ENCODE measurements at regions not wholly inside any gene's neighbourhood (a gene's known extent, or its start where the extent isn't known, plus 50 kb on each side); places are given as distances from the start of the nearest gene placed in this dataset.

GRCh38 chr2:226609366-226609765 is 190.3 kb downstream of the IRS1 start:
- Histone ChIP-seq H3K27ac (ENCODE audit: extremely low read depth, low read depth, low read length) (no peak overlapping the region), H3K36me3 (ENCODE audit: control insufficient read depth in 2 of 2, insufficient read depth in 1 of 2, low read length in 2 of 2) (no peaks in the 10 kb centered on the region), H3K4me3 (ENCODE audit: low read depth, low read length) (no peak overlapping the region), H3K9me3 (ENCODE audit: control insufficient read depth, insufficient read depth, low read depth, low read length) (no peaks in the 10 kb centered on the region), H3K4me1 (ENCODE audit: control insufficient read depth, insufficient read depth, low read length) (peaks cover 3% of the 10 kb centered on the region; the same call in 1 of the 2 replicates)
- POLR2A ChIA-PET = no interaction called here
- TF ChIP-seq ZBTB8A (tag by site-specific recombination; IDR thresholded peaks at IDR 0.05) (no peak), SETDB1 (IDR thresholded peaks at IDR 0.05; ENCODE audit: insufficient read length, low read length) (peak; percentile 12), ZNF449 (tag by site-specific recombination; IDR thresholded peaks at IDR 0.05) (peak; percentile 95), PRDM2 (tag by site-specific recombination; IDR thresholded peaks at IDR 0.05; ENCODE audit: borderline replicate concordance) (no peak)
- CTCF ChIA-PET = no interaction called here

GRCh38 chr2:226608451-226608850 is 191.2 kb downstream of the IRS1 start:
- Histone ChIP-seq H3K4me1 (ENCODE audit: control insufficient read depth, insufficient read depth, low read length) (peaks cover 3% of the 10 kb centered on the region; the same call in 1 of the 2 replicates), H3K27ac (ENCODE audit: extremely low read depth, low read depth, low read length) (no peak overlapping the region), H3K9me3 (ENCODE audit: control insufficient read depth, insufficient read depth, low read depth, low read length) (no peaks in the 10 kb centered on the region), H3K36me3 (ENCODE audit: control insufficient read depth in 2 of 2, insufficient read depth in 1 of 2, low read length in 2 of 2) (no peaks in the 10 kb centered on the region), H3K4me3 (ENCODE audit: low read depth, low read length) (no peak overlapping the region)
- ChIA-PET CTCF (no interaction called here), POLR2A (no interaction called here)
- TF ChIP-seq SETDB1 (IDR thresholded peaks at IDR 0.05; ENCODE audit: insufficient read length, low read length) (no peak), ZNF530 (tag by site-specific recombination; IDR thresholded peaks at IDR 0.05; ENCODE audit: low read depth) (no peak), ZNF366 (tag by site-specific recombination; conservative IDR thresholded peaks at IDR 0.05) (no peak)
- TF ChIP-seq, protein P1, sequence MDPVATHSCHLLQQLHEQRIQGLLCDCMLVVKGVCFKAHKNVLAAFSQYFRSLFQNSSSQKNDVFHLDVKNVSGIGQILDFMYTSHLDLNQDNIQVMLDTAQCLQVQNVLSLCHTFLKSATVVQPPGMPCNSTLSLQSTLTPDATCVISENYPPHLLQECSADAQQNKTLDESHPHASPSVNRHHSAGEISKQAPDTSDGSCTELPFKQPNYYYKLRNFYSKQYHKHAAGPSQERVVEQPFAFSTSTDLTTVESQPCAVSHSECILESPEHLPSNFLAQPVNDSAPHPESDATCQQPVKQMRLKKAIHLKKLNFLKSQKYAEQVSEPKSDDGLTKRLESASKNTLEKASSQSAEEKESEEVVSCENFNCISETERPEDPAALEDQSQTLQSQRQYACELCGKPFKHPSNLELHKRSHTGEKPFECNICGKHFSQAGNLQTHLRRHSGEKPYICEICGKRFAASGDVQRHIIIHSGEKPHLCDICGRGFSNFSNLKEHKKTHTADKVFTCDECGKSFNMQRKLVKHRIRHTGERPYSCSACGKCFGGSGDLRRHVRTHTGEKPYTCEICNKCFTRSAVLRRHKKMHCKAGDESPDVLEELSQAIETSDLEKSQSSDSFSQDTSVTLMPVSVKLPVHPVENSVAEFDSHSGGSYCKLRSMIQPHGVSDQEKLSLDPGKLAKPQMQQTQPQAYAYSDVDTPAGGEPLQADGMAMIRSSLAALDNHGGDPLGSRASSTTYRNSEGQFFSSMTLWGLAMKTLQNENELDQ (tag by site-specific recombination; IDR thresholded peaks at IDR 0.05; ENCODE audit: low read depth) = no peak

DNA sequence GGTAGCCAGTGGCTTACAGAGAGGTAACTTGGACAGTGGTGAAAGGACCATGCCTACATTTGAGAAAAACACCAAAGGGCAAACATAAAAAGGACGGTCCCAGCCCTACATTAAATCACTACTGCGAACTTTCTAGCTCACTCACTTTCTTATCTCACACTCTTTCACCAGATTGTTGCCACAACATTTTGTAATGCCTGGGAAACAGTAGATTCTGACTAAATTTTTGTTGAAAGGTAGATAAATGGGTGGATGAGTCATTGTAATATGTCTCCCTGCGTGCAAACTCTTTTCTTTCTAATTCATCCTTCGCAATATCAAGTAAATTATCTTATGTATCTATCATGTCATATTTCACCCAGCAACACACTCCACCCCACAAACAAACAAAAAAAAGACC is 192.2 kb downstream of the IRS1 start:
- H3K27ac ChIP-seq (ENCODE audit: extremely low read depth, low read depth, low read length) = no peak overlapping the region
- H3K4me3 ChIP-seq (ENCODE audit: low read depth, low read length) = no peak overlapping the region
- no peaks in the 10 kb centered on the region for H3K9me3 ChIP-seq (ENCODE audit: control insufficient read depth, insufficient read depth, low read depth, low read length)
- ChIA-PET CTCF (no interaction called here), POLR2A (no interaction called here)
- H3K36me3 ChIP-seq (ENCODE audit: control insufficient read depth in 2 of 2, insufficient read depth in 1 of 2, low read length in 2 of 2) = no peaks in the 10 kb centered on the region
- peaks cover 3% of the 10 kb centered on the region; the same call in 1 of the 2 replicates for H3K4me1 ChIP-seq (ENCODE audit: control insufficient read depth, insufficient read depth, low read length)
- TF ChIP-seq, protein P2, sequence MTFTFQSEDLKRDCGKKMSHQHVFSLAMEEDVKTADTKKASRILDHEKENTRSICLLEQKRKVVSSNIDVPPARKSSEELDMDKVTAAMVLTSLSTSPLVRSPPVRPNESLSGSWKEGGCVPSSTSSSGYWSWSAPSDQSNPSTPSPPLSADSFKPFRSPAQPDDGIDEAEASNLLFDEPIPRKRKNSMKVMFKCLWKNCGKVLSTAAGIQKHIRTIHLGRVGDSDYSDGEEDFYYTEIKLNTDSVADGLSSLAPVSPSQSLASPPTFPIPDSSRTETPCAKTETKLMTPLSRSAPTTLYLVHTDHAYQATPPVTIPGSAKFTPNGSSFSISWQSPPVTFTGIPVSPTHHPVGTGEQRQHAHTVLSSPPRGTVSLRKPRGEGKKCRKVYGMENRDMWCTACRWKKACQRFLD (tag by site-specific recombination; IDR thresholded peaks at IDR 0.05) = no peak
- TF ChIP-seq ZNF660 (tag by site-specific recombination; IDR thresholded peaks at IDR 0.05) (no peak), ZNF274 (IDR thresholded peaks at IDR 0.05; ENCODE audit: low read length) (no peak), ZNF274 (tag by site-specific recombination; IDR thresholded peaks at IDR 0.05; ENCODE audit: borderline replicate concordance) (no peak), YY1 (tag by site-specific recombination; IDR thresholded peaks at IDR 0.05) (no peak), BCL11B (tag by site-specific recombination; IDR thresholded peaks at IDR 0.05; ENCODE audit: low read depth) (no peak), ZNF621 (tag by site-specific recombination; IDR thresholded peaks at IDR 0.05) (no peak), ZNF248 (tag by site-specific recombination; IDR thresholded peaks at IDR 0.05) (no peak), SP3 (tag by site-specific recombination; IDR thresholded peaks at IDR 0.05) (no peak), ZNF791 (tag by site-specific recombination; IDR thresholded peaks at IDR 0.05) (no peak)
- TF ChIP-seq, protein P3, sequence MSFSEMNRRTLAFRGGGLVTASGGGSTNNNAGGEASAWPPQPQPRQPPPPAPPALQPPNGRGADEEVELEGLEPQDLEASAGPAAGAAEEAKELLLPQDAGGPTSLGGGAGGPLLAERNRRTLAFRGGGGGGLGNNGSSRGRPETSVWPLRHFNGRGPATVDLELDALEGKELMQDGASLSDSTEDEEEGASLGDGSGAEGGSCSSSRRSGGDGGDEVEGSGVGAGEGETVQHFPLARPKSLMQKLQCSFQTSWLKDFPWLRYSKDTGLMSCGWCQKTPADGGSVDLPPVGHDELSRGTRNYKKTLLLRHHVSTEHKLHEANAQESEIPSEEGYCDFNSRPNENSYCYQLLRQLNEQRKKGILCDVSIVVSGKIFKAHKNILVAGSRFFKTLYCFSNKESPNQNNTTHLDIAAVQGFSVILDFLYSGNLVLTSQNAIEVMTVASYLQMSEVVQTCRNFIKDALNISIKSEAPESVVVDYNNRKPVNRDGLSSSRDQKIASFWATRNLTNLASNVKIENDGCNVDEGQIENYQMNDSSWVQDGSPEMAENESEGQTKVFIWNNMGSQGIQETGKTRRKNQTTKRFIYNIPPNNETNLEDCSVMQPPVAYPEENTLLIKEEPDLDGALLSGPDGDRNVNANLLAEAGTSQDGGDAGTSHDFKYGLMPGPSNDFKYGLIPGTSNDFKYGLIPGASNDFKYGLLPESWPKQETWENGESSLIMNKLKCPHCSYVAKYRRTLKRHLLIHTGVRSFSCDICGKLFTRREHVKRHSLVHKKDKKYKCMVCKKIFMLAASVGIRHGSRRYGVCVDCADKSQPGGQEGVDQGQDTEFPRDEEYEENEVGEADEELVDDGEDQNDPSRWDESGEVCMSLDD (tag by site-specific recombination; IDR thresholded peaks at IDR 0.05) = no peak
